HG03280 (cell line): ENCODE measurements at regions not wholly inside any gene's neighbourhood (a gene's known extent, or its start where the extent isn't known, plus 50 kb on each side); places are given as distances from the start of the nearest gene placed in this dataset.

Source experiments
- ATAC-seq: cut with Tn5 transposase; IDR thresholded peaks from one replicate; pipeline ENCODE4 v1.9.1; 2021; ENCODE audit warnings: mild to moderate bottlenecking, moderate library complexity; ENCODE audit not compliant: unreplicated experiment

- no peak for ATAC-seq
These were observed 201.0 kb upstream of the CADM1 start for GRCh38 chr11:115705200-115705599.

- no peak for ATAC-seq
These were observed 197.0 kb upstream of the CADM1 start for GRCh38 chr11:115700981-115701875.

- ATAC-seq: no peak
These were observed 196.3 kb upstream of the CADM1 start for GRCh38 chr11:115700496-115700895.

GRCh38 chr11:115699733-115700132 lies 195.5 kb upstream of the CADM1 start:
- ATAC-seq: no peak

- no peak for ATAC-seq
These were observed 195.1 kb upstream of the CADM1 start for GRCh38 chr11:115699326-115699725.

- ATAC-seq: no peak
These were observed 194.0 kb upstream of the CADM1 start for GRCh38 chr11:115698243-115698642.

- no peak for ATAC-seq
These were observed 192.3 kb upstream of the CADM1 start for GRCh38 chr11:115696563-115696962.

GRCh38 chr11:115695677-115696364 lies 191.6 kb upstream of the CADM1 start:
- no peak for ATAC-seq

- ATAC-seq: no peak
These were observed 188.8 kb upstream of the CADM1 start for GRCh38 chr11:115693002-115693401.

- no peak for ATAC-seq
These were observed 186.8 kb upstream of the CADM1 start for GRCh38 chr11:115691030-115691429.

GRCh38 chr11:115687934-115688333 lies 183.7 kb upstream of the CADM1 start:
- ATAC-seq: no peak

- no peak for ATAC-seq
These were observed 180.5 kb upstream of the CADM1 start for GRCh38 chr11:115684699-115685098.

GRCh38 chr11:115684135-115684534 lies 179.9 kb upstream of the CADM1 start:
- ATAC-seq: no peak

GRCh38 chr11:115682888-115683287 lies 178.7 kb upstream of the CADM1 start:
- ATAC-seq: no peak

GRCh38 chr11:115682101-115682500 lies 177.9 kb upstream of the CADM1 start:
- ATAC-seq: no peak

GRCh38 chr11:115679945-115680344 lies 175.7 kb upstream of the CADM1 start:
- no peak for ATAC-seq

GRCh38 chr11:115678942-115679341 lies 174.7 kb upstream of the CADM1 start:
- no peak for ATAC-seq

GRCh38 chr11:115677190-115677589 lies 173.0 kb upstream of the CADM1 start:
- ATAC-seq: no peak

GRCh38 chr11:115676768-115677167 lies 172.6 kb upstream of the CADM1 start:
- ATAC-seq: no peak

- no peak for ATAC-seq
These were observed 172.0 kb upstream of the CADM1 start for GRCh38 chr11:115676206-115676605.

GRCh38 chr11:115674937-115675544 lies 170.8 kb upstream of the CADM1 start:
- no peak for ATAC-seq
